ENCODE measurements at regions not wholly inside any gene's neighbourhood (a gene's known extent, or its start where the extent isn't known, plus 50 kb on each side); places are given as distances from the start of the nearest gene placed in this dataset.

GRCh38 chr7:130923365-130923764, 189.4 kb upstream of the KLF14 start:
- no peak for FAIRE-seq
- POLR2A ChIA-PET, result no interaction called here

More at GRCh38 chr7:130923365-130923764, 189.4 kb upstream of the KLF14 start:
- H3K4me3 ChIP-seq (replicated peaks in 1 of 3; ENCODE audit: insufficient read depth in 1 of 3, low read depth in 1 of 3, low read length in 3 of 3), result no peak overlapping the region
- TF ChIP-seq POLR2A (IDR thresholded peaks at IDR 0.05; ENCODE audit: low read depth, low read length), result no peak
- no peak for TF ChIP-seq CTCF (IDR thresholded peaks at IDR 0.05; ENCODE audit: extremely low read depth in 1 of 2, insufficient read depth in 1 of 2, low read depth in 1 of 2, low read length in 2 of 2)
- no peak for TF ChIP-seq MYC (IDR thresholded peaks at IDR 0.05; ENCODE audit: low read depth, low read length)
- no peak for TF ChIP-seq MAX (IDR thresholded peaks at IDR 0.05; ENCODE audit: insufficient read depth, insufficient read length)
- no peak for TF ChIP-seq JUN (IDR thresholded peaks at IDR 0.05; ENCODE audit: borderline replicate concordance, insufficient read depth, insufficient read length, low read depth)
- TF ChIP-seq POLR2AphosphoS5 (IDR thresholded peaks at IDR 0.05; ENCODE audit: insufficient read depth, low read depth, low read length), result no peak
- TF ChIP-seq GATA2 (IDR thresholded peaks at IDR 0.05; ENCODE audit: insufficient read depth, insufficient read length, low read depth, low read length), result no peak
- no peak for TF ChIP-seq EZH2 (IDR thresholded peaks at IDR 0.05; ENCODE audit: borderline replicate concordance, low read depth, low read length, severe bottlenecking)
- no peak for TF ChIP-seq FOS (IDR thresholded peaks at IDR 0.05; ENCODE audit: borderline replicate concordance, insufficient read depth, low read length)
- H3K36me3 ChIP-seq (ENCODE audit: control insufficient read depth in 2 of 2, extremely low read depth in 1 of 2, insufficient read depth in 2 of 2, low read length in 2 of 2), result peaks cover 0 to 2% of the 10 kb centered on the region in 2 experiments
- dilution Hi-C loops (cut with MboI; ENCODE audit: extremely low pct_ligation_motif_present, low sequenced_read_pairs), result no loop called here
- H4K20me1 ChIP-seq (replicated peaks; ENCODE audit: control insufficient read depth, extremely low read depth, insufficient read depth, low read length), result no peaks in the 10 kb centered on the region
- intact Hi-C loops (cut with micrococcal nuclease), result no loop called here
- CTCF ChIA-PET, result interaction anchor here (2.0 to 3.2 kb wide), 3 partner anchors 27 to 65 kb away, joined by 5 to 28 read pairs (median 15); no protein-coding TSS in a partner anchor
- DNase-seq (ENCODE audit: low read depth, low spot score), result no peak
- no peaks in the 10 kb centered on the region for H3K9me3 ChIP-seq (replicated peaks; ENCODE audit: control insufficient read depth, insufficient read depth, low read length)
- no peaks in the 10 kb centered on the region for H3K9me1 ChIP-seq (replicated peaks; ENCODE audit: control insufficient read depth, extremely low read depth, insufficient read depth, low read length)
- H3K4me1 ChIP-seq (ENCODE audit: control insufficient read depth, extremely low read depth, insufficient read depth, low read length), result peaks cover 32% of the 10 kb centered on the region
- H2AFZ ChIP-seq (ENCODE audit: low read depth, low read length), result no peak overlapping the region
- no TSS peak for BruUV-seq (replicated peaks)
- no peak overlapping the region for H3K9ac ChIP-seq (replicated peaks; ENCODE audit: extremely low read depth, insufficient read depth, low read length)
- H3K79me2 ChIP-seq (ENCODE audit: control insufficient read depth, insufficient read depth, low read length), result no peaks in the 10 kb centered on the region
- no peak overlapping the region for H3K27ac ChIP-seq (ENCODE audit: insufficient read depth, low read depth, low read length)
- H3K27me3 ChIP-seq (ENCODE audit: control insufficient read depth in 2 of 2, insufficient read depth in 2 of 2, low read length in 2 of 2), result no peaks in the 10 kb centered on the region
- no peak overlapping the region for H3K4me2 ChIP-seq (ENCODE audit: insufficient read depth, low read length)
